Keratinocyte (primary cell): ENCODE measurements at regions not wholly inside any gene's neighbourhood (a gene's known extent, or its start where the extent isn't known, plus 50 kb on each side); places are given as distances from the start of the nearest gene placed in this dataset.

Experiments used
- DNase-seq: peaks from one replicate; pipeline ENCODE4 v3.0.0-alpha.2; 2011; ENCODE audit warnings: low read depth, missing footprints, low spot score
- FAIRE-seq: peaks from 2 replicates; lab custom pipeline; 2011; peaks lifted over from hg19 to GRCh38; lab: Jason Lieb, UNC
- H2AFZ ChIP-seq: 2 replicates; pipeline ENCODE4 v1.6.0; 2012; ENCODE audit warnings: low read length, control low read depth, inconsistent platforms; ENCODE audit not compliant: control insufficient read depth
- H3K27ac ChIP-seq: 2 replicates; pipeline ENCODE4 v1.5.1; 2011; ENCODE audit warnings: low read length; ENCODE audit not compliant: control insufficient read depth, insufficient read depth
- H3K27me3 ChIP-seq: 3 replicates; pipeline ENCODE4 v1.6.0; 2011; ENCODE audit warnings: low read length; ENCODE audit not compliant: control insufficient read depth, insufficient read depth; ENCODE audit errors: extremely low read depth
- H3K36me3 ChIP-seq, 2 experiments: 2 replicates in 1 of 2; 3 replicates in 1 of 2; pipeline ENCODE4 v1.5.1; 2011; ENCODE audit warnings: low read length in 2 of 2, mild to moderate bottlenecking in 1 of 2; ENCODE audit not compliant: control insufficient read depth in 2 of 2, insufficient read depth in 2 of 2; ENCODE audit errors: extremely low read depth in 1 of 2
- H3K4me1 ChIP-seq: 3 replicates; pipeline ENCODE4 v1.5.1; 2011; ENCODE audit warnings: low read length; ENCODE audit not compliant: control insufficient read depth, insufficient read depth; ENCODE audit errors: extremely low read depth
- H3K4me2 ChIP-seq: 3 replicates; pipeline ENCODE4 v1.6.0; 2011; ENCODE audit warnings: low read depth, low read length; ENCODE audit not compliant: control insufficient read depth, insufficient read depth; ENCODE audit errors: extremely low read depth
- H3K4me3 ChIP-seq, 3 experiments: fragments of 200-600 bp in 1 of 3; sonication (generic) in 1 of 3; 2 replicates in 2 of 3; 3 replicates in 1 of 3; pipeline ENCODE4 v1.5.1; 2011 to 2016; ENCODE audit warnings: low read length in 3 of 3, mild to moderate bottlenecking in 3 of 3, control low read depth in 2 of 3, inconsistent platforms in 1 of 3, low read depth in 1 of 3, mixed read lengths in 1 of 3, mixed run types in 1 of 3, moderate library complexity in 1 of 3; ENCODE audit not compliant: control insufficient read depth in 2 of 3, insufficient read depth in 2 of 3; ENCODE audit errors: extremely low read depth in 1 of 3
- H3K79me2 ChIP-seq: 2 replicates; pipeline ENCODE4 v1.6.0; 2012; ENCODE audit warnings: low read length; ENCODE audit not compliant: control insufficient read depth, insufficient read depth
- H3K9ac ChIP-seq: 3 replicates; pipeline ENCODE4 v1.6.0; 2011; ENCODE audit warnings: low read length; ENCODE audit not compliant: control insufficient read depth, insufficient read depth; ENCODE audit errors: extremely low read depth
- H3K9me1 ChIP-seq: 3 replicates; pipeline ENCODE4 v1.6.0; 2011; ENCODE audit warnings: low read length; ENCODE audit not compliant: control insufficient read depth, insufficient read depth; ENCODE audit errors: extremely low read depth
- H3K9me3 ChIP-seq: 2 replicates; pipeline ENCODE4 v1.5.1; 2012; ENCODE audit warnings: low read depth, low read length; ENCODE audit not compliant: control insufficient read depth
- H4K20me1 ChIP-seq: 3 replicates; pipeline ENCODE4 v1.6.0; 2011; ENCODE audit warnings: low read length; ENCODE audit not compliant: control insufficient read depth, insufficient read depth; ENCODE audit errors: extremely low read depth
- CTCF ChIP-seq, 3 experiments: IDR thresholded peaks in 1 of 3; conservative IDR thresholded peaks in 1 of 3; optimal IDR thresholded peaks in 1 of 3; 2 replicates in 2 of 3; 3 replicates in 1 of 3; pipeline versions ENCODE3 to v1.5.1; 2011; ENCODE audit warnings: low read length in 3 of 3, mild to moderate bottlenecking in 3 of 3, moderate library complexity in 2 of 3, control low read depth in 1 of 3, inconsistent platforms in 1 of 3; ENCODE audit not compliant: insufficient read depth in 2 of 3; ENCODE audit errors: extremely low read depth in 1 of 3
- EZH2 ChIP-seq: IDR thresholded peaks from one replicate; pipeline ENCODE4 v1.6.1; 2012; ENCODE audit warnings: inconsistent platforms, mild to moderate bottlenecking, low read length, moderate library complexity
- dilution Hi-C: fragments of 300-500 bp; cut with MboI; formaldehyde crosslinking; loops from one replicate; pipeline ENCODE4 v1.7.0; 2020; ENCODE audit warnings: low sequenced_read_pairs; ENCODE audit not compliant: extremely low pct_ligation_motif_present

GRCh38 chr6:104170401-104170800 is 689.3 kb downstream of the HACE1 start:
- no peaks in the 10 kb centered on the region for H3K9me1 ChIP-seq
- H2AFZ ChIP-seq = no peak overlapping the region
- no peaks in the 10 kb centered on the region for H4K20me1 ChIP-seq
- H3K27me3 ChIP-seq = no peaks in the 10 kb centered on the region
- H3K4me3 ChIP-seq = no peak overlapping the region
- no peaks in the 10 kb centered on the region for H3K36me3 ChIP-seq
- DNase-seq = no peak
- FAIRE-seq = no peak
- no peak overlapping the region for H3K27ac ChIP-seq
- TF ChIP-seq EZH2 (no peak), CTCF (optimal IDR thresholded peaks at IDR 0.05 in 1 of 3, IDR thresholded peaks at IDR 0.05 in 1 of 3, conservative IDR thresholded peaks at IDR 0.05 in 1 of 3; ENCODE audit: extremely low read depth in 1 of 3, insufficient read depth in 2 of 3, low read length in 3 of 3) (no peak)
- no peaks in the 10 kb centered on the region for H3K4me1 ChIP-seq
- dilution Hi-C loops = no loop called here
- no peak overlapping the region for H3K4me2 ChIP-seq
- no peaks in the 10 kb centered on the region for H3K79me2 ChIP-seq
- no peak overlapping the region for H3K9ac ChIP-seq
- H3K9me3 ChIP-seq = no peaks in the 10 kb centered on the region

- no peak overlapping the region for H3K4me3 ChIP-seq
- no peak overlapping the region for H3K27ac ChIP-seq
- dilution Hi-C loops = no loop called here
- H3K4me1 ChIP-seq = no peaks in the 10 kb centered on the region
- H3K27me3 ChIP-seq = no peaks in the 10 kb centered on the region
- no peak overlapping the region for H2AFZ ChIP-seq
- no peaks in the 10 kb centered on the region for H3K9me1 ChIP-seq
- no peak for FAIRE-seq
- no peak overlapping the region for H3K4me2 ChIP-seq
- no peaks in the 10 kb centered on the region for H3K36me3 ChIP-seq
- H3K79me2 ChIP-seq = no peaks in the 10 kb centered on the region
- TF ChIP-seq CTCF (optimal IDR thresholded peaks at IDR 0.05 in 1 of 3, IDR thresholded peaks at IDR 0.05 in 1 of 3, conservative IDR thresholded peaks at IDR 0.05 in 1 of 3; ENCODE audit: extremely low read depth in 1 of 3, insufficient read depth in 2 of 3, low read length in 3 of 3) (no peak), EZH2 (no peak)
- H4K20me1 ChIP-seq = no peaks in the 10 kb centered on the region
- no peak overlapping the region for H3K9ac ChIP-seq
- DNase-seq = no peak
- H3K9me3 ChIP-seq = no peaks in the 10 kb centered on the region
Observed at GRCh38 chr6:104166055-104166668, 693.6 kb downstream of the HACE1 start.
